A204.1 (cell line): ENCODE measurements at regions not wholly inside any gene's neighbourhood (a gene's known extent, or its start where the extent isn't known, plus 50 kb on each side); places are given as distances from the start of the nearest gene placed in this dataset.
"Not testable (repeated sequence)": the region's sequence is repeated elsewhere in the genome, so short reads cannot be mapped to it uniquely, and the experiment has no call there.

Experiments used
- FAIRE-seq: peaks from 2 replicates; lab custom pipeline; 2012; peaks lifted over from hg19 to GRCh38; lab: Jason Lieb, UNC

- FAIRE-seq: no peak
Observed at GRCh38 chr2:180540761-180541160, 439.6 kb upstream of the UBE2E3 start.

- no peak for FAIRE-seq
Observed at GRCh38 chr2:180539541-180539940, 440.9 kb upstream of the UBE2E3 start.

- FAIRE-seq: no peak
Observed at GRCh38 chr2:180535289-180535688, 445.1 kb upstream of the UBE2E3 start.

GRCh38 chr2:180531787-180532186, 448.6 kb upstream of the UBE2E3 start:
- FAIRE-seq: not testable (repeated sequence)

- FAIRE-seq: no peak
Observed at GRCh38 chr2:180524499-180524898, 455.9 kb upstream of the UBE2E3 start.

- FAIRE-seq: no peak
Observed at GRCh38 chr2:180523621-180524340, 456.6 kb upstream of the UBE2E3 start.

- no peak for FAIRE-seq
Observed at GRCh38 chr2:180520921-180521581, 459.4 kb upstream of the UBE2E3 start.

- no peak for FAIRE-seq
Observed at GRCh38 chr2:180520206-180520605, 460.2 kb upstream of the UBE2E3 start.

GRCh38 chr2:180519276-180519675, 461.1 kb upstream of the UBE2E3 start:
- no peak for FAIRE-seq

GRCh38 chr2:180516232-180516631, 464.2 kb upstream of the UBE2E3 start:
- no peak for FAIRE-seq

GRCh38 chr2:180513389-180513788, 467.0 kb upstream of the UBE2E3 start:
- FAIRE-seq: no peak

GRCh38 chr2:180508458-180508857, 471.9 kb upstream of the UBE2E3 start:
- no peak for FAIRE-seq

- FAIRE-seq: peak; percentile 53
Observed at GRCh38 chr2:180507028-180507427, 473.4 kb upstream of the UBE2E3 start.

GRCh38 chr2:180505203-180505602, 475.2 kb upstream of the UBE2E3 start:
- FAIRE-seq: no peak

- FAIRE-seq: no peak
Observed at GRCh38 chr2:180497621-180498152, 482.7 kb upstream of the UBE2E3 start.

- FAIRE-seq: no peak
Observed at GRCh38 chr2:180495606-180496005, 484.8 kb upstream of the UBE2E3 start.

GRCh38 chr2:180494286-180494685, 486.1 kb upstream of the UBE2E3 start:
- no peak for FAIRE-seq

GRCh38 chr2:180482696-180483095, 475.6 kb upstream of the CWC22 start:
- no peak for FAIRE-seq

- no peak for FAIRE-seq
Observed at GRCh38 chr2:180481998-180482397, 474.9 kb upstream of the CWC22 start.

- FAIRE-seq: no peak
Observed at GRCh38 chr2:180478883-180479282, 471.8 kb upstream of the CWC22 start.

- FAIRE-seq: no peak
Observed at GRCh38 chr2:180474716-180475115, 467.6 kb upstream of the CWC22 start.

- FAIRE-seq: no peak
Observed at GRCh38 chr2:180473456-180473855, 466.4 kb upstream of the CWC22 start.

GRCh38 chr2:180472133-180472532, 465.0 kb upstream of the CWC22 start:
- no peak for FAIRE-seq

GRCh38 chr2:180463608-180464007, 456.5 kb upstream of the CWC22 start:
- no peak for FAIRE-seq
